HepG2 (cell line): ENCODE measurements at regions not wholly inside any gene's neighbourhood (a gene's known extent, or its start where the extent isn't known, plus 50 kb on each side); places are given as distances from the start of the nearest gene placed in this dataset.

Experiments
- ATAC-seq: fragments of 200-7000 bp; cut with Tn5 transposase; 3 replicates; pipeline ENCODE4 v1.9.1; 2020; ENCODE audit warnings: mild to moderate bottlenecking, moderate library complexity
- BruUV-seq: library from RNA; stranded (reverse); fragments of 400-500 nt; replicated peaks from 2 replicates; lab custom pipeline; 2021; lab: Mats Ljungman, UMichigan
- CTCF ChIA-PET: fragments of 300-600 bp; formaldehyde crosslinking; extraction: SDS; loops from one replicate; lab custom pipeline; 2021; ENCODE audit warnings: low total read pairs, inconsistent platforms, low intra/inter-chr PET ratio; lab: Yijun Ruan, JAX
- POLR2A ChIA-PET: fragments of 350-600 bp; sonication (Branson Sonifier 250); formaldehyde crosslinking; loops from one replicate; lab custom pipeline; 2020; ENCODE audit warnings: antibody characterized with exemption, inconsistent platforms; lab: Yijun Ruan, JAX
- DNase-seq: peaks from one replicate; pipeline ENCODE4 v3.0.0-alpha.2; 2015; ENCODE audit warnings: low spot score
- FAIRE-seq: peaks from 3 replicates; lab custom pipeline; 2011; peaks lifted over from hg19 to GRCh38; lab: Jason Lieb, UNC
- H2AFZ ChIP-seq: one replicate; pipeline ENCODE4 v1.6.1; 2011; ENCODE audit warnings: low read length, inconsistent platforms
- H3K27ac ChIP-seq: fragments of 300-600 bp; 3 replicates; pipeline ENCODE4 v1.8.0; 2011; ENCODE audit warnings: mixed run types, mild to moderate bottlenecking, mixed read lengths, low read length, inconsistent platforms; ENCODE audit not compliant: insufficient read depth; ENCODE audit errors: extremely low read length
- H3K27me3 ChIP-seq, 2 experiments: fragments of 200-600 bp in 1 of 2; 2 replicates in 1 of 2; 3 replicates in 1 of 2; pipeline versions ENCODE4 v1.6.0 to v1.8.0; 2011; ENCODE audit warnings: low read length in 2 of 2, mild to moderate bottlenecking in 2 of 2, moderate library complexity in 2 of 2, inconsistent platforms in 1 of 2; ENCODE audit not compliant: insufficient read depth in 2 of 2, control insufficient read depth in 1 of 2
- H3K36me3 ChIP-seq, 2 experiments: fragments of 200-600 bp in 1 of 2; replicated peaks in 1 of 2; 2 replicates in 1 of 2; 3 replicates in 1 of 2; pipeline versions ENCODE4 v1.5.1 to v1.8.0; 2011; ENCODE audit warnings: low read length in 2 of 2, inconsistent platforms in 1 of 2; ENCODE audit not compliant: insufficient read depth in 2 of 2, control insufficient read depth in 1 of 2
- H3K4me1 ChIP-seq: 2 replicates; pipeline ENCODE4 v1.5.1; 2012; ENCODE audit warnings: low read length, inconsistent platforms; ENCODE audit not compliant: insufficient read depth
- H3K4me2 ChIP-seq: 2 replicates; pipeline ENCODE4 v1.6.0; 2011; ENCODE audit warnings: low read depth, low read length, inconsistent platforms
- H3K4me3 ChIP-seq, 3 experiments: fragments of 200-600 bp in 1 of 3; sonication (generic), shearing (Covaris generic) in 1 of 3; replicated peaks in 1 of 3; 2 replicates each; pipeline ENCODE4 v1.5.1; 2011 to 2016; ENCODE audit warnings: low read length in 3 of 3, inconsistent platforms in 2 of 3, low read depth in 2 of 3, mild to moderate bottlenecking in 2 of 3, control low read depth in 1 of 3, mixed read lengths in 1 of 3; ENCODE audit not compliant: insufficient read depth in 1 of 3
- H3K79me2 ChIP-seq: one replicate; pipeline ENCODE4 v1.6.1; 2011; ENCODE audit warnings: low read length, inconsistent platforms; ENCODE audit not compliant: insufficient read depth
- H3K9ac ChIP-seq: 2 replicates; pipeline ENCODE4 v1.6.0; 2011; ENCODE audit warnings: mild to moderate bottlenecking, low read depth, low read length, inconsistent platforms; ENCODE audit not compliant: insufficient read depth
- H3K9me3 ChIP-seq: 2 replicates; pipeline ENCODE4 v1.5.1; 2012; ENCODE audit warnings: mild to moderate bottlenecking, low read length
- H4K20me1 ChIP-seq: 2 replicates; pipeline ENCODE4 v1.6.0; 2011; ENCODE audit warnings: inconsistent platforms, mild to moderate bottlenecking, low read length, moderate library complexity; ENCODE audit not compliant: insufficient read depth
- DDIT3 ChIP-seq: sonication (generic); formaldehyde crosslinking; IDR thresholded peaks from 2 replicates; pipeline ENCODE4 v1.4.0; 2020; ENCODE audit warnings: mild to moderate bottlenecking, missing genetic modification reagents
- GZF1 ChIP-seq: sonication (generic); formaldehyde crosslinking; IDR thresholded peaks from 2 replicates; pipeline ENCODE4 v1.5.1; 2020; ENCODE audit warnings: mild to moderate bottlenecking, missing genetic modification reagents
- HNF4G ChIP-seq, 2 experiments: sonication (generic) in 1 of 2; formaldehyde crosslinking in 1 of 2; IDR thresholded peaks; 2 replicates each; pipeline versions ENCODE4 v1.4.0 to v1.6.1; 2011 to 2020; ENCODE audit warnings: borderline replicate concordance in 2 of 2, low read depth in 2 of 2, mild to moderate bottlenecking in 2 of 2, low read length in 1 of 2, missing genetic modification reagents in 1 of 2, moderate library complexity in 1 of 2
- KLF13 ChIP-seq: sonication (generic); formaldehyde crosslinking; IDR thresholded peaks from 2 replicates; pipeline ENCODE4 v1.4.0; 2020; ENCODE audit warnings: mild to moderate bottlenecking, missing genetic modification reagents
- MAF1 ChIP-seq: sonication (generic); formaldehyde crosslinking; IDR thresholded peaks from 2 replicates; pipeline ENCODE4 v1.5.0; 2020; ENCODE audit warnings: missing genetic modification reagents, borderline replicate concordance
- MEIS1 ChIP-seq: sonication (generic); formaldehyde crosslinking; IDR thresholded peaks from 2 replicates; pipeline ENCODE4 v1.9.0; 2021; ENCODE audit warnings: mild to moderate bottlenecking, missing genetic modification reagents, moderate library complexity, borderline replicate concordance
- ONECUT2 ChIP-seq: sonication (generic); formaldehyde crosslinking; IDR thresholded peaks from 2 replicates; pipeline ENCODE4 v1.4.0; 2020; ENCODE audit warnings: missing genetic modification reagents
- PLRG1 ChIP-seq: fragments of 450-650 bp; conservative IDR thresholded peaks from 2 replicates; pipeline ENCODE4 v1.6.1; 2016
- SMARCC2 ChIP-seq: fragments of 450-650 bp; IDR thresholded peaks from 2 replicates; pipeline ENCODE4 v1.6.1; 2017; ENCODE audit warnings: antibody characterized with exemption, mild to moderate bottlenecking
- SOX13 ChIP-seq, 3 experiments: fragments of 450-650 bp in 1 of 3; sonication (generic) in 1 of 3; formaldehyde crosslinking in 1 of 3; IDR thresholded peaks in 2 of 3; conservative IDR thresholded peaks in 1 of 3; 2 replicates each; pipeline versions ENCODE4 v1.5.0 to v1.6.1; 2016 to 2020; ENCODE audit warnings: antibody characterized with exemption in 1 of 3, mild to moderate bottlenecking in 1 of 3, missing compliant biosample characterization in 1 of 3, missing genetic modification reagents in 1 of 3, moderate library complexity in 1 of 3
- ZNF446 ChIP-seq: sonication (generic); formaldehyde crosslinking; IDR thresholded peaks from 2 replicates; pipeline ENCODE4 v1.5.0; 2020; ENCODE audit warnings: mild to moderate bottlenecking, missing genetic modification reagents
- WGBS: methylation state at CpG from one replicate; pipeline ENCODE4 v1.1.6; 2017; ENCODE audit warnings: low lambda C conversion rate; 5-methylcytosine and 5-hydroxymethylcytosine counted together
- in situ Hi-C: cut with HindIII; loops from 2 replicates; pipeline ENCODE4 v1.10.0; 2017; ENCODE audit warnings: low pct_unique_long_range_greater_than_20kb; ENCODE audit not compliant: extremely low pct_ligation_motif_present
- intact Hi-C: fragments of 100-400 bp; cut with micrococcal nuclease; formaldehyde crosslinking; loops from one replicate; pipeline ENCODE4 v1.10.0; 2022; ENCODE audit not compliant: unreplicated experiment
- TF ChIP-seq, protein P1 (sequence below): sonication (generic); formaldehyde crosslinking; IDR thresholded peaks from 2 replicates; pipeline ENCODE4 v1.8.1; 2022; ENCODE audit warnings: mild to moderate bottlenecking, missing genetic modification reagents
- TF ChIP-seq, protein P2 (sequence below): IDR thresholded peaks from 2 replicates; pipeline ENCODE4 v1.4.0; 2020; ENCODE audit warnings: mild to moderate bottlenecking, missing genetic modification reagents

- no peak overlapping the region for H2AFZ ChIP-seq
- ChIA-PET CTCF (no interaction called here), POLR2A (no interaction called here)
- H3K79me2 ChIP-seq: no peaks in the 10 kb centered on the region
- peak overlapping the region; percentile 15 to 56 (median 34); a peak in 5 of 6 replicates for H3K4me3 ChIP-seq
- H3K4me2 ChIP-seq: peak overlapping the region; percentile 63
- WGBS: 8% methylated on average over 7 of the region's 7 CpGs
- no peaks in the 10 kb centered on the region for H3K36me3 ChIP-seq
- peaks cover 13% of the 10 kb centered on the region for H3K4me1 ChIP-seq
- H4K20me1 ChIP-seq: no peaks in the 10 kb centered on the region
- no peak overlapping the region for H3K9ac ChIP-seq
- DNase-seq (peak; percentile 6), FAIRE-seq (no peak), ATAC-seq (peak; percentile 77)
- no peaks in the 10 kb centered on the region for H3K9me3 ChIP-seq
- no TSS peak for BruUV-seq
- H3K27ac ChIP-seq: no peak overlapping the region
- no peaks in the 10 kb centered on the region for H3K27me3 ChIP-seq
- TF ChIP-seq SOX13 (IDR thresholded peaks at IDR 0.05): no peak
- no peak for TF ChIP-seq SOX13 (CRISPR knock-in tag; conservative IDR thresholded peaks at IDR 0.05 in 1 of 2, IDR thresholded peaks at IDR 0.05 in 1 of 2)
- TF ChIP-seq, protein P1, sequence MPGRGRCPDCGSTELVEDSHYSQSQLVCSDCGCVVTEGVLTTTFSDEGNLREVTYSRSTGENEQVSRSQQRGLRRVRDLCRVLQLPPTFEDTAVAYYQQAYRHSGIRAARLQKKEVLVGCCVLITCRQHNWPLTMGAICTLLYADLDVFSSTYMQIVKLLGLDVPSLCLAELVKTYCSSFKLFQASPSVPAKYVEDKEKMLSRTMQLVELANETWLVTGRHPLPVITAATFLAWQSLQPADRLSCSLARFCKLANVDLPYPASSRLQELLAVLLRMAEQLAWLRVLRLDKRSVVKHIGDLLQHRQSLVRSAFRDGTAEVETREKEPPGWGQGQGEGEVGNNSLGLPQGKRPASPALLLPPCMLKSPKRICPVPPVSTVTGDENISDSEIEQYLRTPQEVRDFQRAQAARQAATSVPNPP: no peak
- no peak for TF ChIP-seq SMARCC2
- in situ Hi-C loops: no loop called here
- intact Hi-C loops: no loop called here
Measured at GRCh38 chr18:22711192-22711685, 221.9 kb upstream of the RBBP8 start.

DNA sequence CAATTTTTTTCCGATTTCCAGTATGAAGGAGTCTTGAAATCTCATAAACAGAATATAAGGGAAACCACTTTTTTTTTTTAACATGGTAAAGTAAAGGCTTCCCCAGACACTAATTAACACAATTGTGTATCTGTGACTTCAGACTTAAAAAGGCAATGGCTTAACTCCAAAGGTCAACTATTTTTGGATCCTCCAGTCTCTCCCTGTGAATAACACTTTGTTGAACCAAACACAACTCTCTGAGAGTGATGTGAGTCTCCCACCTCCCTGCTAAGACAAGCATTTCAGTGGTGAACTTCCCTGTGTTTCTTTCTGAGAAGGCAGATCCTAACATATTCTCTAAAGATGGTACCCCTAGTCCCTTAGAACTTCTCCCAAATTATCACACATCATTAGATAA, 219.6 kb upstream of the RBBP8 start:
- BruUV-seq: no TSS peak
- Histone ChIP-seq H3K27ac (no peak overlapping the region), H4K20me1 (no peaks in the 10 kb centered on the region), H3K4me2 (no peak overlapping the region), H2AFZ (no peak overlapping the region), H3K27me3 (no peaks in the 10 kb centered on the region), H3K9me3 (no peaks in the 10 kb centered on the region), H3K9ac (no peak overlapping the region), H3K4me3 (no peak overlapping the region), H3K4me1 (peaks cover 13% of the 10 kb centered on the region), H3K36me3 (no peaks in the 10 kb centered on the region), H3K79me2 (no peaks in the 10 kb centered on the region)
- POLR2A ChIA-PET: no interaction called here
- no peak for ATAC-seq
- CTCF ChIA-PET: no interaction called here
- DNase-seq: no peak
- in situ Hi-C loops: no loop called here
- WGBS: 31% methylated on average over 1 of the region's 1 CpG
- intact Hi-C loops: no loop called here
- FAIRE-seq: no peak
- TF ChIP-seq ZNF446 (no peak), ONECUT2 (no peak), PLRG1 (no peak), MAF1 (CRISPR knock-in tag) (no peak), HNF4G (IDR thresholded peaks at IDR 0.05; ENCODE audit: borderline replicate concordance, low read depth, low read length) (no peak), HNF4G (CRISPR knock-in tag; IDR thresholded peaks at IDR 0.05; ENCODE audit: borderline replicate concordance, low read depth) (no peak), KLF13 (no peak), GZF1 (no peak), DDIT3 (CRISPR knock-in tag) (no peak), MEIS1 (no peak), SMARCC2 (no peak)
- TF ChIP-seq, protein P2, sequence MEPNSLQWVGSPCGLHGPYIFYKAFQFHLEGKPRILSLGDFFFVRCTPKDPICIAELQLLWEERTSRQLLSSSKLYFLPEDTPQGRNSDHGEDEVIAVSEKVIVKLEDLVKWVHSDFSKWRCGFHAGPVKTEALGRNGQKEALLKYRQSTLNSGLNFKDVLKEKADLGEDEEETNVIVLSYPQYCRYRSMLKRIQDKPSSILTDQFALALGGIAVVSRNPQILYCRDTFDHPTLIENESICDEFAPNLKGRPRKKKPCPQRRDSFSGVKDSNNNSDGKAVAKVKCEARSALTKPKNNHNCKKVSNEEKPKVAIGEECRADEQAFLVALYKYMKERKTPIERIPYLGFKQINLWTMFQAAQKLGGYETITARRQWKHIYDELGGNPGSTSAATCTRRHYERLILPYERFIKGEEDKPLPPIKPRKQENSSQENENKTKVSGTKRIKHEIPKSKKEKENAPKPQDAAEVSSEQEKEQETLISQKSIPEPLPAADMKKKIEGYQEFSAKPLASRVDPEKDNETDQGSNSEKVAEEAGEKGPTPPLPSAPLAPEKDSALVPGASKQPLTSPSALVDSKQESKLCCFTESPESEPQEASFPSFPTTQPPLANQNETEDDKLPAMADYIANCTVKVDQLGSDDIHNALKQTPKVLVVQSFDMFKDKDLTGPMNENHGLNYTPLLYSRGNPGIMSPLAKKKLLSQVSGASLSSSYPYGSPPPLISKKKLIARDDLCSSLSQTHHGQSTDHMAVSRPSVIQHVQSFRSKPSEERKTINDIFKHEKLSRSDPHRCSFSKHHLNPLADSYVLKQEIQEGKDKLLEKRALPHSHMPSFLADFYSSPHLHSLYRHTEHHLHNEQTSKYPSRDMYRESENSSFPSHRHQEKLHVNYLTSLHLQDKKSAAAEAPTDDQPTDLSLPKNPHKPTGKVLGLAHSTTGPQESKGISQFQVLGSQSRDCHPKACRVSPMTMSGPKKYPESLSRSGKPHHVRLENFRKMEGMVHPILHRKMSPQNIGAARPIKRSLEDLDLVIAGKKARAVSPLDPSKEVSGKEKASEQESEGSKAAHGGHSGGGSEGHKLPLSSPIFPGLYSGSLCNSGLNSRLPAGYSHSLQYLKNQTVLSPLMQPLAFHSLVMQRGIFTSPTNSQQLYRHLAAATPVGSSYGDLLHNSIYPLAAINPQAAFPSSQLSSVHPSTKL (CRISPR knock-in tag): no peak
